Naive B cell (primary cell): ENCODE measurements at regions not wholly inside any gene's neighbourhood (a gene's known extent, or its start where the extent isn't known, plus 50 kb on each side); places are given as distances from the start of the nearest gene placed in this dataset.
A peak's percentile ranks its signal among the peaks of the same experiment; 100 is the strongest.
"Not testable (repeated sequence)": the region's sequence is repeated elsewhere in the genome, so short reads cannot be mapped to it uniquely, and the experiment has no call there.

Experiments
- ATAC-seq, 2 donors: fragments of 150-1000 bp; cut with Tn5 transposase; 2 replicates each; pipeline ENCODE4 v1.10.0; 2021; ENCODE audit warnings: low read depth in 2 of 2, mild to moderate bottlenecking in 2 of 2, moderate library complexity in 2 of 2
- DNase-seq: peaks from one replicate; pipeline ENCODE4 v3.0.0; 2022
- H3K27ac Mint-ChIP-seq, 6 donors: one replicate each; pipeline ENCODE4 v1.8.0; 2020 to 2022; ENCODE audit warnings: mild to moderate bottlenecking in 6 of 6, mixed read lengths in 6 of 6, moderate library complexity in 5 of 6, inconsistent platforms in 2 of 6
- H3K27me3 Mint-ChIP-seq, 3 donors: one replicate each; pipeline ENCODE4 v1.8.0; 2021 to 2022; ENCODE audit warnings: mixed read lengths in 3 of 3, mild to moderate bottlenecking in 1 of 3
- H3K36me3 Mint-ChIP-seq, 2 donors: one replicate each; pipeline ENCODE4 v1.8.0; 2020 to 2022; ENCODE audit warnings: mixed read lengths in 2 of 2, inconsistent platforms in 1 of 2, mild to moderate bottlenecking in 1 of 2
- H3K4me1 Mint-ChIP-seq, 3 donors: one replicate each; pipeline ENCODE4 v1.8.0; 2020 to 2022; ENCODE audit warnings: mixed read lengths in 3 of 3, inconsistent platforms in 1 of 3, mild to moderate bottlenecking in 1 of 3, moderate library complexity in 1 of 3
- H3K4me3 Mint-ChIP-seq, 8 donors: one replicate each; pipeline ENCODE4 v1.8.0; 2020 to 2022; ENCODE audit warnings: mild to moderate bottlenecking in 8 of 8, mixed read lengths in 8 of 8, moderate library complexity in 8 of 8, inconsistent platforms in 2 of 8
- H3K9me3 Mint-ChIP-seq, 7 donors: one replicate each; pipeline ENCODE4 v1.8.0; 2020 to 2022; ENCODE audit warnings: mixed read lengths in 7 of 7, mild to moderate bottlenecking in 5 of 7, inconsistent platforms in 2 of 7, moderate library complexity in 1 of 7

- Mint-ChIP-seq H3K27me3 (no peaks in the 10 kb centered on the region), H3K36me3 (peaks cover 0 to 8% of the 10 kb centered on the region in 2 donors), H3K4me1 (peaks cover 0 to 5% (median 0%) of the 10 kb centered on the region in 3 donors), H3K27ac (no peak overlapping the region), H3K9me3 (peaks cover 3 to 18% (median 7%) of the 10 kb centered on the region in 7 donors), H3K4me3 (no peak overlapping the region)
- DNase-seq (no peak), ATAC-seq (no peak)
Observed at GRCh38 chr3:34140616-34141015, 342.2 kb downstream of the PDCD6IP start.

DNA sequence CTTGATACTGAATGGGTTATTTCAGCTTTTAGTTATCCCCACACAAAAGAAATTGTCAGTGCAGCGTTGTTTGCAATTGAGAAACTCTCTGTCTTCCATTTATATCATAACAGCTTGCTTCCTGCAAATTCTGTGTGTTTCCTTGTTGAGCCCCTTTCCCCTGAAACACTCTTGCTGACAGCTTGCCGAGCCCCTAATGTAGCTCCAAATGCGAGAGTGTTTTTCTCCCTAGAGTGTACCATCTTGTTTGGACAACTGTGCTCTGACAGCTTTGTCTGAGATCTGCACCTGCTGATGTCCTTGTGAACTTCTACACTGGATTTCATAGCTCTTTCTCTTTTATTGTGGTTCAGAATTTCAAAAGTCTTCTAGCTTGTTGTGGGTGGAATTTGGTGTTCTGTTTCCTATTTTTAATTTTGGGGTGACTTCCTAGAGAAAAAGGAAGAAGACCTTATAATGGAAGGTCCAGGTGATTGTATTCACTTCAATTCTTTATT, 343.5 kb downstream of the PDCD6IP start:
- ATAC-seq (no peak), DNase-seq (no peak)
- peaks cover 3 to 16% (median 7%) of the 10 kb centered on the region in 7 donors for H3K9me3 Mint-ChIP-seq
- H3K27me3 Mint-ChIP-seq, result no peaks in the 10 kb centered on the region
- peaks cover 0 to 8% of the 10 kb centered on the region in 2 donors for H3K36me3 Mint-ChIP-seq
- H3K27ac Mint-ChIP-seq, result peak overlapping the region in 1 of 6 donors; percentile 32
- peak overlapping the region in 1 of 8 donors; percentile 31 for H3K4me3 Mint-ChIP-seq
- peaks cover 0 to 5% (median 0%) of the 10 kb centered on the region in 3 donors for H3K4me1 Mint-ChIP-seq

GRCh38 chr3:34145796-34146195, 347.4 kb downstream of the PDCD6IP start:
- Mint-ChIP-seq H3K27ac (no peak overlapping the region), H3K9me3 (no peaks in the 10 kb centered on the region), H3K36me3 (no peaks in the 10 kb centered on the region), H3K27me3 (no peaks in the 10 kb centered on the region), H3K4me3 (no peak overlapping the region), H3K4me1 (peaks cover 0 to 5% (median 0%) of the 10 kb centered on the region in 3 donors)
- no peak for ATAC-seq
- no peak for DNase-seq

DNA sequence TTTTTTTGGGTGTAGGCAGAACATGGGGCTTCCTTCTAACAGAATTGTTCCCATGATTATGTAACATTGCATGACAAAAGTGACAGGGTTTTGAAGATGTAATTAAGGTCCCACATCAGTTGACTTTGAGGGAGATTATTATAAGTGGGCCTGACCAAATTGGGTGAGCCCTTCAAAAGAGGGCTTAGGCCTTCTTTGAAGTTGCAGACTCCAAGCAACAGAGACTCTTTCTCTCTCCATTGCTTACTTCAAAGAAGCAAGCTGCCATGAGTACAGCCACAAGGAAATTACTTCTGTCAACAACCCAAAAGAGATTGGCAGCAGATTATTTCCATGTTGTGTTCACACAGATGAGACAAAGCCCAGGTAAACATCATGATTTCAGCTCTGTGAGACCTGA, 348.2 kb downstream of the PDCD6IP start:
- no peak overlapping the region for H3K4me3 Mint-ChIP-seq
- H3K36me3 Mint-ChIP-seq, result no peaks in the 10 kb centered on the region
- H3K27me3 Mint-ChIP-seq, result no peaks in the 10 kb centered on the region
- H3K4me1 Mint-ChIP-seq, result peaks cover 0 to 5% (median 0%) of the 10 kb centered on the region in 3 donors
- DNase-seq (no peak), ATAC-seq (no peak)
- H3K9me3 Mint-ChIP-seq, result no peaks in the 10 kb centered on the region
- H3K27ac Mint-ChIP-seq, result no peak overlapping the region

- Mint-ChIP-seq H3K36me3 (no peaks in the 10 kb centered on the region), H3K27me3 (peaks cover 0 to 6% (median 0%) of the 10 kb centered on the region in 3 donors), H3K4me1 (no peaks in the 10 kb centered on the region), H3K27ac (no peak overlapping the region), H3K9me3 (no peaks in the 10 kb centered on the region), H3K4me3 (no peak overlapping the region)
- no peak for ATAC-seq
- no peak for DNase-seq
Observed at GRCh38 chr3:34150992-34151391, 352.6 kb downstream of the PDCD6IP start.

DNA sequence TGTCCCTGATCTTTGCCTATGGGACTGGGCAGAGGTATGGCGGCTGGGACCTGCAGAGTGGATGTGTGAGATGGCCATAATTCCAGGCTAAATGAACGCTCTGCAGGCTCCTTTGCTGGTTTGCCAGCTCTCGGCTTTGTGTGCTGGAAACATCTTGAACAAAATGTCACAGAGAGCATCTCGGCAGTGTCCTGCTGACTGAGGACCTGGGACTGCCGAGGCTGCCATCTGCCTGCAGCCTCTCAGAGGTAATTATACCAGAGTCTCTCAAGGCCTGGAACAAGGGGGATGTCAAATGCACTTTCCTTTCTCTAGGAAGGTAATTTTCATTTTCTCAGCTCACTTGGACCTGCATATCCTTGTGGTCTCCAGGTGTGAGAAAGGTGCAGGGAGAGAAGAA, 354.2 kb downstream of the PDCD6IP start:
- Mint-ChIP-seq H3K4me1 (no peaks in the 10 kb centered on the region), H3K27me3 (peaks cover 0 to 6% (median 0%) of the 10 kb centered on the region in 3 donors), H3K36me3 (no peaks in the 10 kb centered on the region), H3K27ac (peak overlapping the region in 3 of 6 donors; percentile 9 to 48 (median 39)), H3K4me3 (no peak overlapping the region), H3K9me3 (no peaks in the 10 kb centered on the region)
- ATAC-seq (no peak), DNase-seq (no peak)

GRCh38 chr3:34155108-34155507, 356.7 kb downstream of the PDCD6IP start:
- Mint-ChIP-seq H3K27ac (peak overlapping the region in 1 of 6 donors; percentile 17), H3K4me3 (no peak overlapping the region), H3K36me3 (no peaks in the 10 kb centered on the region), H3K27me3 (peaks cover 0 to 6% (median 0%) of the 10 kb centered on the region in 3 donors), H3K9me3 (peaks cover 0 to 4% (median 0%) of the 10 kb centered on the region in 7 donors), H3K4me1 (no peaks in the 10 kb centered on the region)
- DNase-seq (no peak), ATAC-seq (no peak)

- Mint-ChIP-seq H3K4me1 (no peaks in the 10 kb centered on the region), H3K4me3 (no peak overlapping the region), H3K36me3 (no peaks in the 10 kb centered on the region), H3K27ac (peak overlapping the region in 1 of 6 donors; percentile 17), H3K27me3 (peaks cover 0 to 6% (median 0%) of the 10 kb centered on the region in 3 donors), H3K9me3 (peaks cover 0 to 4% (median 0%) of the 10 kb centered on the region in 7 donors)
- ATAC-seq, result no peak
- no peak for DNase-seq
Observed at GRCh38 chr3:34155666-34156065, 357.2 kb downstream of the PDCD6IP start.

GRCh38 chr3:34157491-34157890, 359.1 kb downstream of the PDCD6IP start:
- no peak for ATAC-seq
- Mint-ChIP-seq H3K36me3 (no peaks in the 10 kb centered on the region), H3K4me1 (no peaks in the 10 kb centered on the region), H3K27ac (peak overlapping the region in 1 of 6 donors; percentile 74), H3K27me3 (peaks cover 0 to 5% (median 0%) of the 10 kb centered on the region in 3 donors), H3K9me3 (peaks cover 0 to 4% (median 0%) of the 10 kb centered on the region in 7 donors), H3K4me3 (no peak overlapping the region)
- no peak for DNase-seq

DNA sequence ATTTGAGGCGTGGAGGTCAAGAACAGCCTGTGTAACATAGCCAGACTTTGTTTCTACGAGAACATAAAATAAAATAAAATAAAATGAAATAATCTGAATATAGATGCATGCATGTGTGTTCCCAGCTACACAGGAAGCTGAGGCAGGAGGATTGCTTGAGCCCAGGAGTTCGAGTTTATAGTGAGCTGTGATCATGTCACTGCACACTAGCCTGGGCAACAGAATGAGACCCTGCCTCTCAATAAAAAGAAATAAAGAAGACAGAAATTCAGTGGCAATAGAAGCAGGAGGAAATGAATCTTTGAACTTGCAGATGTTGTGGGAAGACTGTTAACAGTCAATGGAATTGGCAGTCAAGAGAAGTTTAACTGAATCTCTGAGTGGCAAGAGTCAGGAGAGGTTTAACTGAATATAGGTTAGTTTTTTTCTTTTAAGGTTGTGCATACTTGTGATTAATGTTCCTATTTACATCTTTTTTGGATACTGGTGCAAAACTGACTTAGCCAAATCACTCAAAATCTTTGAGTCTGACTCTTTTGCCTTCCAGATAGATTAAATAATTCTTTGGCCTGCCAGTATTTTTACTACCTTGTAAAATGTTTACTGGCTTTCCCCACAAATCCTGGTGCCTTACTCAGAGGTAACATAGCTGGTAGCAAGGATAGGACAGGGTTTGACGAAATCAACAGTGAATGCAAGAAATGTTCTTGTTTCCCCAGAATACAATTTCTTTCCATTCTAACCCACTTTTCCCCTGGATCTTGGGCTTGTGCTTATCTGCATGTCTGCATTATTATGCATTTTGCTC, 361.4 kb downstream of the PDCD6IP start:
- H3K27me3 Mint-ChIP-seq, result no peaks in the 10 kb centered on the region
- peaks cover 0 to 4% (median 0%) of the 10 kb centered on the region in 7 donors for H3K9me3 Mint-ChIP-seq
- no peak for ATAC-seq
- no peak for DNase-seq
- no peak overlapping the region for H3K27ac Mint-ChIP-seq
- no peaks in the 10 kb centered on the region for H3K4me1 Mint-ChIP-seq
- H3K36me3 Mint-ChIP-seq, result no peaks in the 10 kb centered on the region
- H3K4me3 Mint-ChIP-seq, result no peak overlapping the region

GRCh38 chr3:34169636-34170035, 371.2 kb downstream of the PDCD6IP start:
- Mint-ChIP-seq H3K36me3 (peaks cover 0 to 11% of the 10 kb centered on the region in 2 donors), H3K9me3 (peaks cover 12 to 28% (median 19%) of the 10 kb centered on the region in 7 donors)
- not testable (repeated sequence) for H3K27ac Mint-ChIP-seq, H3K27me3 Mint-ChIP-seq, ATAC-seq, H3K4me1 Mint-ChIP-seq, H3K4me3 Mint-ChIP-seq, DNase-seq

DNA sequence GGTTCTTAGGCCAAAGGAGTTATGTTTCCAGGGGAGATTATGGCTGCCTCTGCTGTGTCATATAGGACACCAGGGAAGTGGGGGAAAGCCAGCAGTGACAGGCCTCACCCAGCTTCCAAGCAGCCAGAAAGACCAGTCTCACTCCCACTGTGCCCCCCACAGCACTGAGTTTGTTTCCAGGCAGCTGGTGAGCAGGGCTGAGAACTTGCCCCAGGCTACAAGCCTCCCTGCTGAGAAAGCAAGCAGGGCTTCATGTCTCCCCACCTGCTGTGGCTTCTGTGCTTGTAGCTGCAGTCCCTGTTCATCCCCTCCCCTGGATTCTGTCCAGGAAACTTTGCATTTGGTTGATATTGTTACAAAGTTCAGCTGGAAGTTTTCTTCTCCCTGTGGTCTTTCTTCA, 376.3 kb downstream of the PDCD6IP start:
- peaks cover 4 to 9% (median 8%) of the 10 kb centered on the region in 3 donors for H3K27me3 Mint-ChIP-seq
- peak overlapping the region in 1 of 8 donors; percentile 38 for H3K4me3 Mint-ChIP-seq
- no peak for ATAC-seq
- H3K27ac Mint-ChIP-seq, result peak overlapping the region in 2 of 6 donors; percentile 70 to 71
- H3K36me3 Mint-ChIP-seq, result peaks cover 0 to 18% of the 10 kb centered on the region in 2 donors
- peaks cover 12 to 22% (median 18%) of the 10 kb centered on the region in 7 donors for H3K9me3 Mint-ChIP-seq
- peaks cover 0 to 5% (median 0%) of the 10 kb centered on the region in 3 donors for H3K4me1 Mint-ChIP-seq
- DNase-seq, result no peak

- Mint-ChIP-seq H3K36me3 (peaks cover 0 to 18% of the 10 kb centered on the region in 2 donors), H3K4me3 (no peak overlapping the region), H3K9me3 (peaks cover 12 to 22% (median 18%) of the 10 kb centered on the region in 7 donors), H3K4me1 (peaks cover 0 to 5% (median 0%) of the 10 kb centered on the region in 3 donors), H3K27me3 (peaks cover 4 to 9% (median 8%) of the 10 kb centered on the region in 3 donors), H3K27ac (peak overlapping the region in 1 of 6 donors; percentile 61)
- ATAC-seq (no peak), DNase-seq (no peak)
Observed at GRCh38 chr3:34175636-34176176, 377.3 kb downstream of the PDCD6IP start.
